ENCODE measurements at regions not wholly inside any gene's neighbourhood (a gene's known extent, or its start where the extent isn't known, plus 50 kb on each side); places are given as distances from the start of the nearest gene placed in this dataset.

GRCh38 chr5:42035526-42035925 lies 110.4 kb downstream of the FBXO4 start:
- Mint-ChIP-seq H3K27me3 (ENCODE audit: insufficient read depth, unreplicated experiment) (no peaks in the 10 kb centered on the region), H3K4me1 (ENCODE audit: insufficient read depth, unreplicated experiment) (no peaks in the 10 kb centered on the region), H3K27ac (ENCODE audit: low read depth, unreplicated experiment) (no peak overlapping the region), H3K4me3 (ENCODE audit: unreplicated experiment) (no peak overlapping the region), H3K36me3 (ENCODE audit: insufficient read depth, unreplicated experiment) (no peaks in the 10 kb centered on the region), H3K9me3 (ENCODE audit: unreplicated experiment) (no peaks in the 10 kb centered on the region)
- TF ChIP-seq CTCF (IDR thresholded peaks at IDR 0.05; ENCODE audit: unreplicated experiment) = no peak
- DNase-seq (ENCODE audit: unreplicated experiment) = no peak
- BruUV-seq (replicated peaks) = no TSS peak
- CTCF ChIA-PET = no interaction called here
- intact Hi-C loops (cut with micrococcal nuclease) = no loop called here
- POLR2A ChIA-PET = no interaction called here

DNA sequence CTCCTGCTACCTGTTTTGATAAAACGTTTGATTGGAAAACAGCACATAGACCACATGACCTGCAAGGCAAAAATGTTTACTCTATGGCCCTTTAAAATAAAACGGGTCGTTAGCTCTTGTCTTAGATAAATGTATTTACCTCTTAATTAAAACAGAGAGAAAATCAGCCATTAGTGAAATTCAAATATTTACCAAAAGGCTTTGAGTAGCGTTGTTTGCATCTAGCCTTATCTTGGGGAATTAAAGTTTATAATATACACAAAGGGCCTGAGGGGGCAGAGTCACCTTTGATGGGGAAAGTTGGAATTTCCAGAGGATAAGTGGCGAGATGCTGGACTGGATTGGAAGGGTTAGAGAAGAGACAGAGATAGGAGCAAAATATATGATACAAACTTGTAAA lies 111.3 kb downstream of the FBXO4 start:
- Mint-ChIP-seq H3K27ac (ENCODE audit: low read depth, unreplicated experiment) (no peak overlapping the region), H3K9me3 (ENCODE audit: unreplicated experiment) (no peaks in the 10 kb centered on the region), H3K4me3 (ENCODE audit: unreplicated experiment) (no peak overlapping the region), H3K36me3 (ENCODE audit: insufficient read depth, unreplicated experiment) (no peaks in the 10 kb centered on the region), H3K4me1 (ENCODE audit: insufficient read depth, unreplicated experiment) (no peaks in the 10 kb centered on the region), H3K27me3 (ENCODE audit: insufficient read depth, unreplicated experiment) (no peaks in the 10 kb centered on the region)
- BruUV-seq (replicated peaks) = no TSS peak
- POLR2A ChIA-PET = interaction anchor here (0.7 kb wide), 1 partner anchor 744 kb away, joined by 3 read pairs; no protein-coding TSS in a partner anchor
- no peak for TF ChIP-seq CTCF (IDR thresholded peaks at IDR 0.05; ENCODE audit: unreplicated experiment)
- DNase-seq (ENCODE audit: unreplicated experiment) = no peak
- CTCF ChIA-PET = interaction anchor here (0.6 to 2.1 kb wide), 2 partner anchors 21 to 66 kb away, joined by 3 to 19 read pairs; no protein-coding TSS in a partner anchor
- intact Hi-C loops (cut with micrococcal nuclease) = no loop called here

DNA sequence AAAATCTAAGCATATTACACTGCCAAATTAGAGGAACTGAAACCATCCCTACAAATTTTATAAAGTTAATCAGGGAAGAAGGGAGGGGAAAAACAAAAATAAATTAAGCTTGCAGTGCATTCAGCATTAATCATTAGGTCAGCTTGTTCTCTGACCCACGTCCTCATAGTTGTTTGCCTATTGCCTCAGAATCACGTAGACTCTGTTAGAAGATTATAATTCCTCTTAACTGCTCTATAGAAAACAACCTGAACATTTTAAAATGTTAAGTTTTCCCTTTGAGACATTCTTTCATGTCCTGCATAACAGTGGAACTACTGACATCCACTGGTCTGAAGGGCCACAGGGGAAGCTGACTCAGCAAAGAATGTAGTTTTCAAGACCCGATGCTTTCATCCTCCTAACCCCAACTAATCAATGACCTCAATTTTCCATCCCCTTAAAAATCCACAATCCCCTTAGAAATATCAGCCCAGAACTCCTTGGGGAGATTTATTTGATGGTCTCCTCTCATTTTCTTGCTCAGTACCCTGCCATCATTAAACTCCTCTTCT lies 112.4 kb downstream of the FBXO4 start:
- Mint-ChIP-seq H3K27me3 (ENCODE audit: insufficient read depth, unreplicated experiment) (no peaks in the 10 kb centered on the region), H3K36me3 (ENCODE audit: insufficient read depth, unreplicated experiment) (no peaks in the 10 kb centered on the region), H3K9me3 (ENCODE audit: unreplicated experiment) (no peaks in the 10 kb centered on the region), H3K4me3 (ENCODE audit: unreplicated experiment) (no peak overlapping the region), H3K4me1 (ENCODE audit: insufficient read depth, unreplicated experiment) (no peaks in the 10 kb centered on the region), H3K27ac (ENCODE audit: low read depth, unreplicated experiment) (no peak overlapping the region)
- POLR2A ChIA-PET = no interaction called here
- CTCF ChIA-PET = interaction anchor here (2.1 kb wide), 1 partner anchor 20 kb away, joined by 19 read pairs; no protein-coding TSS in a partner anchor
- BruUV-seq (replicated peaks) = no TSS peak
- DNase-seq (ENCODE audit: unreplicated experiment) = no peak
- no peak for TF ChIP-seq CTCF (IDR thresholded peaks at IDR 0.05; ENCODE audit: unreplicated experiment)
- intact Hi-C loops (cut with micrococcal nuclease) = no loop called here

GRCh38 chr5:42043400-42043799 lies 118.3 kb downstream of the FBXO4 start:
- intact Hi-C loops (cut with micrococcal nuclease) = no loop called here
- H3K4me3 Mint-ChIP-seq (ENCODE audit: unreplicated experiment) = no peak overlapping the region
- H3K9me3 Mint-ChIP-seq (ENCODE audit: unreplicated experiment) = no peaks in the 10 kb centered on the region
- no peaks in the 10 kb centered on the region for H3K4me1 Mint-ChIP-seq (ENCODE audit: insufficient read depth, unreplicated experiment)
- no TSS peak for BruUV-seq (replicated peaks)
- ChIA-PET POLR2A (interaction anchor here (1.4 kb wide), 1 partner anchor 14 kb away, joined by 3 read pairs; no protein-coding TSS in a partner anchor), CTCF (interaction anchor here (1.2 to 1.6 kb wide), 3 partner anchors 13 to 14 kb away, joined by 3 to 5 read pairs (median 4); no protein-coding TSS in a partner anchor)
- H3K36me3 Mint-ChIP-seq (ENCODE audit: insufficient read depth, unreplicated experiment) = no peaks in the 10 kb centered on the region
- no peak overlapping the region for H3K27ac Mint-ChIP-seq (ENCODE audit: low read depth, unreplicated experiment)
- H3K27me3 Mint-ChIP-seq (ENCODE audit: insufficient read depth, unreplicated experiment) = no peaks in the 10 kb centered on the region
- no peak for TF ChIP-seq CTCF (IDR thresholded peaks at IDR 0.05; ENCODE audit: unreplicated experiment)
- DNase-seq (ENCODE audit: unreplicated experiment) = no peak

All from MCF 10A (cell line).